Prostate gland (tissue), 2 donors: ENCODE measurements at regions not wholly inside any gene's neighbourhood (a gene's known extent, or its start where the extent isn't known, plus 50 kb on each side); places are given as distances from the start of the nearest gene placed in this dataset.

Source experiments
- DNase-seq: peaks from one replicate; pipeline ENCODE4 v3.0.0-alpha.2; 2019; ENCODE audit warnings: low spot score
- H3K27ac ChIP-seq, 2 donors: fragments of 200-600 bp; sonication (generic); 2 replicates each; pipeline ENCODE4 v1.5.1; 2017 to 2019
- H3K27me3 ChIP-seq: fragments of 200-600 bp; sonication (generic); replicated peaks from 2 replicates; pipeline ENCODE4 v1.5.1; 2019; ENCODE audit not compliant: insufficient read depth
- H3K36me3 ChIP-seq, 2 donors: fragments of 200-600 bp; sonication (generic); 1 replicate in 1 of 2; 2 replicates in 1 of 2; pipeline versions ENCODE4 v1.5.1 to v1.8.1; 2017 to 2019
- H3K4me1 ChIP-seq: fragments of 200-600 bp; sonication (generic); replicated peaks from 2 replicates; pipeline ENCODE4 v1.5.1; 2019
- H3K4me3 ChIP-seq, 2 donors: fragments of 200-600 bp; sonication (generic); 2 replicates each; pipeline ENCODE4 v1.5.1; 2017 to 2019
- H3K9me3 ChIP-seq: fragments of 200-600 bp; sonication (generic); 2 replicates; pipeline ENCODE4 v1.5.1; 2017
- CTCF ChIP-seq, 4 experiments: fragments of 200-600 bp in 2 of 4; fragments of 450-650 bp in 2 of 4; sonication (generic) in 2 of 4; IDR thresholded peaks; 1 replicate in 3 of 4; 2 replicates in 1 of 4; pipeline ENCODE4 v1.5.1; 2016 to 2019; ENCODE audit warnings: antibody characterized with exemption in 4 of 4, mild to moderate bottlenecking in 2 of 4, moderate library complexity in 2 of 4
- POLR2A ChIP-seq: fragments of 450-650 bp; IDR thresholded peaks from one replicate; pipeline ENCODE4 v1.6.1; 2016; ENCODE audit warnings: antibody characterized with exemption, mild to moderate bottlenecking
- POLR2AphosphoS5 ChIP-seq: sonication (generic); formaldehyde crosslinking; IDR thresholded peaks from one replicate; pipeline ENCODE4 v1.6.1; 2017; ENCODE audit warnings: antibody characterized with exemption
- WGBS: methylation state at CpG from one replicate; pipeline ENCODE4 v1.1.5; 2018; 5-methylcytosine and 5-hydroxymethylcytosine counted together
- intact Hi-C: fragments of 100-400 bp; cut with DNase I; formaldehyde crosslinking; loops from one replicate; pipeline ENCODE4 v1.14.2; 2022

- no peak overlapping the region for H3K4me3 ChIP-seq
- no peak overlapping the region for H3K27ac ChIP-seq
- no peak for DNase-seq
- H3K9me3 ChIP-seq = no peaks in the 10 kb centered on the region
- 68% methylated on average over 8 of the region's 8 CpGs for WGBS
- H3K36me3 ChIP-seq = no peaks in the 10 kb centered on the region
- H3K27me3 ChIP-seq = no peaks in the 10 kb centered on the region
- no peaks in the 10 kb centered on the region for H3K4me1 ChIP-seq
- intact Hi-C loops = no loop called here
- TF ChIP-seq POLR2A (no peak), POLR2AphosphoS5 (no peak), CTCF (IDR thresholded peaks at IDR 0.05) (no peak)
Measured at GRCh38 chr5:156200938-156201787, 125.8 kb upstream of the SGCD start.

- Histone ChIP-seq H3K27ac (no peak overlapping the region), H3K4me1 (no peaks in the 10 kb centered on the region), H3K27me3 (no peaks in the 10 kb centered on the region), H3K4me3 (no peak overlapping the region), H3K9me3 (no peaks in the 10 kb centered on the region), H3K36me3 (no peaks in the 10 kb centered on the region)
- WGBS = 49% methylated on average over 3 of the region's 3 CpGs
- no peak for DNase-seq
- no peak for TF ChIP-seq POLR2AphosphoS5
- TF ChIP-seq CTCF (IDR thresholded peaks at IDR 0.05) = no peak
- TF ChIP-seq POLR2A = no peak
- intact Hi-C loops = no loop called here
Measured at GRCh38 chr5:156201788-156202403, 125.1 kb upstream of the SGCD start.

- Histone ChIP-seq H3K36me3 (no peaks in the 10 kb centered on the region), H3K27ac (no peak overlapping the region), H3K27me3 (no peaks in the 10 kb centered on the region), H3K4me3 (no peak overlapping the region), H3K9me3 (no peaks in the 10 kb centered on the region), H3K4me1 (no peaks in the 10 kb centered on the region)
- no peak for DNase-seq
- TF ChIP-seq POLR2AphosphoS5 = no peak
- TF ChIP-seq CTCF (IDR thresholded peaks at IDR 0.05) = no peak
- TF ChIP-seq POLR2A = no peak
- intact Hi-C loops = no loop called here
Measured at GRCh38 chr5:156208271-156208670, 118.7 kb upstream of the SGCD start.

GRCh38 chr5:156218367-156219158 lies 108.4 kb upstream of the SGCD start:
- Histone ChIP-seq H3K27me3 (no peaks in the 10 kb centered on the region), H3K27ac (no peak overlapping the region), H3K4me3 (no peak overlapping the region), H3K9me3 (no peaks in the 10 kb centered on the region), H3K4me1 (no peaks in the 10 kb centered on the region), H3K36me3 (no peaks in the 10 kb centered on the region)
- TF ChIP-seq POLR2A (no peak), POLR2AphosphoS5 (no peak), CTCF (IDR thresholded peaks at IDR 0.05) (no peak)
- DNase-seq = no peak
- intact Hi-C loops = no loop called here
- WGBS = 95% methylated on average over 2 of the region's 2 CpGs
